Activated naive CD4-positive, alpha-beta T cell treated with anti-CD3 and anti-CD28 coated beads, Interleukin-2, amount 50 U/mL, for 72 hours (primary cell): ENCODE measurements at regions not wholly inside any gene's neighbourhood (a gene's known extent, or its start where the extent isn't known, plus 50 kb on each side); places are given as distances from the start of the nearest gene placed in this dataset.

Source experiments
- ATAC-seq, 2 donors: fragments of 150-1000 bp; cut with Tn5 transposase; 2 replicates each; pipeline ENCODE4 v1.10.0; 2021; ENCODE audit warnings: mild to moderate bottlenecking in 2 of 2, moderate library complexity in 2 of 2
- DNase-seq, 2 donors: peaks; one replicate each; pipeline ENCODE4 v3.0.0; 2021 to 2022; ENCODE audit warnings: low spot score in 2 of 2
- H3K27ac Mint-ChIP-seq, 2 donors: one replicate each; pipeline ENCODE4 v1.8.0; 2022; ENCODE audit warnings: mild to moderate bottlenecking in 2 of 2, mixed read lengths in 2 of 2
- H3K36me3 Mint-ChIP-seq, 2 donors: one replicate each; pipeline ENCODE4 v1.8.0; 2022; ENCODE audit warnings: mixed read lengths in 2 of 2
- H3K9me3 Mint-ChIP-seq, 2 donors: one replicate each; pipeline ENCODE4 v1.8.0; 2022; ENCODE audit warnings: mixed read lengths in 2 of 2

- Mint-ChIP-seq H3K36me3 (no peaks in the 10 kb centered on the region), H3K27ac (no peak overlapping the region), H3K9me3 (peaks cover 0 to 4% of the 10 kb centered on the region in 2 donors)
- ATAC-seq = no peak
- no peak for DNase-seq
These were observed 1456.5 kb downstream of the MRPL39 start for GRCh38 chr21:24150753-24151152.

GRCh38 chr21:24148461-24148860 is 1458.8 kb downstream of the MRPL39 start:
- ATAC-seq = no peak
- Mint-ChIP-seq H3K27ac (no peak overlapping the region), H3K36me3 (no peaks in the 10 kb centered on the region), H3K9me3 (peaks cover 0 to 4% of the 10 kb centered on the region in 2 donors)
- DNase-seq = no peak

- DNase-seq = no peak
- no peak overlapping the region for H3K27ac Mint-ChIP-seq
- H3K9me3 Mint-ChIP-seq = no peaks in the 10 kb centered on the region
- H3K36me3 Mint-ChIP-seq = no peaks in the 10 kb centered on the region
- ATAC-seq = no peak
These were observed 1459.6 kb downstream of the MRPL39 start for GRCh38 chr21:24147674-24148073.

GRCh38 chr21:24131056-24131455 is 1476.2 kb downstream of the MRPL39 start:
- H3K9me3 Mint-ChIP-seq = no peaks in the 10 kb centered on the region
- no peak for ATAC-seq
- H3K36me3 Mint-ChIP-seq = no peaks in the 10 kb centered on the region
- DNase-seq = no peak
- H3K27ac Mint-ChIP-seq = no peak overlapping the region

GRCh38 chr21:24127651-24128050 is 1479.6 kb downstream of the MRPL39 start:
- ATAC-seq = no peak
- no peaks in the 10 kb centered on the region for H3K9me3 Mint-ChIP-seq
- H3K36me3 Mint-ChIP-seq = no peaks in the 10 kb centered on the region
- DNase-seq = no peak
- H3K27ac Mint-ChIP-seq = no peak overlapping the region

- Mint-ChIP-seq H3K36me3 (no peaks in the 10 kb centered on the region), H3K27ac (no peak overlapping the region), H3K9me3 (no peaks in the 10 kb centered on the region)
- DNase-seq (no peak), ATAC-seq (no peak)
These were observed 1483.5 kb downstream of the MRPL39 start for GRCh38 chr21:24123785-24124184.

- no peak overlapping the region for H3K27ac Mint-ChIP-seq
- no peaks in the 10 kb centered on the region for H3K9me3 Mint-ChIP-seq
- H3K36me3 Mint-ChIP-seq = no peaks in the 10 kb centered on the region
- no peak for DNase-seq
- no peak for ATAC-seq
These were observed 1488.4 kb downstream of the MRPL39 start for GRCh38 chr21:24118738-24119459.

- ATAC-seq = no peak
- no peaks in the 10 kb centered on the region for H3K9me3 Mint-ChIP-seq
- no peaks in the 10 kb centered on the region for H3K36me3 Mint-ChIP-seq
These were observed 1492.1 kb downstream of the MRPL39 start for GRCh38 chr21:24115141-24115540.

GRCh38 chr21:24112020-24112419 is 1495.3 kb downstream of the MRPL39 start:
- H3K9me3 Mint-ChIP-seq = no peaks in the 10 kb centered on the region
- no peak for ATAC-seq
- no peak for DNase-seq
- H3K36me3 Mint-ChIP-seq = no peaks in the 10 kb centered on the region
- no peak overlapping the region for H3K27ac Mint-ChIP-seq

More at GRCh38 chr21:24115141-24115540, 1492.1 kb downstream of the MRPL39 start:
- H3K27ac Mint-ChIP-seq = no peak overlapping the region
- DNase-seq = no peak

- H3K36me3 Mint-ChIP-seq = no peaks in the 10 kb centered on the region
- no peaks in the 10 kb centered on the region for H3K9me3 Mint-ChIP-seq
- DNase-seq = no peak
- no peak for ATAC-seq
- no peak overlapping the region for H3K27ac Mint-ChIP-seq
These were observed 1496.4 kb downstream of the MRPL39 start for GRCh38 chr21:24110846-24111245.

GRCh38 chr21:24097181-24097580 is 1510.1 kb downstream of the MRPL39 start:
- ATAC-seq = no peak
- DNase-seq = no peak
- H3K36me3 Mint-ChIP-seq = no peaks in the 10 kb centered on the region
- H3K9me3 Mint-ChIP-seq = peaks cover 0 to 5% of the 10 kb centered on the region in 2 donors
- no peak overlapping the region for H3K27ac Mint-ChIP-seq

- ATAC-seq = no peak
- Mint-ChIP-seq H3K9me3 (peaks cover 0 to 5% of the 10 kb centered on the region in 2 donors), H3K36me3 (no peaks in the 10 kb centered on the region), H3K27ac (no peak overlapping the region)
- no peak for DNase-seq
These were observed 1510.6 kb downstream of the MRPL39 start for GRCh38 chr21:24096651-24097050.

- no peak for DNase-seq
- H3K9me3 Mint-ChIP-seq = peaks cover 5 to 11% of the 10 kb centered on the region in 2 donors
- no peak overlapping the region for H3K27ac Mint-ChIP-seq
- ATAC-seq = no peak
- H3K36me3 Mint-ChIP-seq = no peaks in the 10 kb centered on the region
These were observed 1514.2 kb downstream of the MRPL39 start for GRCh38 chr21:24093032-24093431.

GRCh38 chr21:24076179-24076578 is 1531.1 kb downstream of the MRPL39 start:
- ATAC-seq (no peak), DNase-seq (no peak)
- H3K9me3 Mint-ChIP-seq = no peaks in the 10 kb centered on the region
- H3K27ac Mint-ChIP-seq = no peak overlapping the region
- H3K36me3 Mint-ChIP-seq = no peaks in the 10 kb centered on the region

GRCh38 chr21:24055696-24056095 is 1551.6 kb downstream of the MRPL39 start:
- Mint-ChIP-seq H3K9me3 (no peaks in the 10 kb centered on the region), H3K36me3 (no peaks in the 10 kb centered on the region), H3K27ac (no peak overlapping the region)
- no peak for ATAC-seq
- DNase-seq = no peak

GRCh38 chr21:24050231-24050630 is 1557.0 kb downstream of the MRPL39 start:
- no peak for ATAC-seq
- Mint-ChIP-seq H3K36me3 (no peaks in the 10 kb centered on the region), H3K9me3 (no peaks in the 10 kb centered on the region), H3K27ac (no peak overlapping the region)
- no peak for DNase-seq

GRCh38 chr21:24046829-24047443 is 1560.3 kb downstream of the MRPL39 start:
- no peak overlapping the region for H3K27ac Mint-ChIP-seq
- no peaks in the 10 kb centered on the region for H3K36me3 Mint-ChIP-seq
- no peaks in the 10 kb centered on the region for H3K9me3 Mint-ChIP-seq
- DNase-seq = no peak
- no peak for ATAC-seq

GRCh38 chr21:24045775-24046215 is 1561.5 kb downstream of the MRPL39 start:
- ATAC-seq (no peak), DNase-seq (no peak)
- no peak overlapping the region for H3K27ac Mint-ChIP-seq
- H3K36me3 Mint-ChIP-seq = no peaks in the 10 kb centered on the region
- no peaks in the 10 kb centered on the region for H3K9me3 Mint-ChIP-seq
